ENCODE measurements at regions not wholly inside any gene's neighbourhood (a gene's known extent, or its start where the extent isn't known, plus 50 kb on each side); places are given as distances from the start of the nearest gene placed in this dataset.

DNA sequence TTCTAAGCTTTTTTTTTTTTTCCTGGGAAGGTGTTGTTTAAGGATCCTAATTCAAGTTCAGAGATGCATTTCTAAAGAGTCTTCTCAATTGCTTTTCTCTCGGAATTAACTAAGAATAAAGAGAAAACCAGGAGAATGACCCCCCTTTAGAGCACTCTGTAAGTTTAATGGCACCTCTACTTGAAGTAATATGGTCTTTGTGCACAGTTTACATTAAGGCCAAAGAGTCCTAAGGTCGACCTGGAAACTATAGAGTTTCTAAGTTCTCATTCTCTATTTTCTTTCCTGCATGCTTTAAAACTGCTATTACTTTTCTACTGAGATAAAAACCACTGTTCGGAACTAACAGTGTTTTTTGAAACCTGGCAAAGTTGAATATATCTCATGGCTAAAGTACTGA is 923.1 kb upstream of the CDH10 start:
- no peak for TF ChIP-seq POLR2A (IDR thresholded peaks at IDR 0.05)
- no peak for TF ChIP-seq EP300 (IDR thresholded peaks at IDR 0.05)
- TF ChIP-seq, protein P1, sequence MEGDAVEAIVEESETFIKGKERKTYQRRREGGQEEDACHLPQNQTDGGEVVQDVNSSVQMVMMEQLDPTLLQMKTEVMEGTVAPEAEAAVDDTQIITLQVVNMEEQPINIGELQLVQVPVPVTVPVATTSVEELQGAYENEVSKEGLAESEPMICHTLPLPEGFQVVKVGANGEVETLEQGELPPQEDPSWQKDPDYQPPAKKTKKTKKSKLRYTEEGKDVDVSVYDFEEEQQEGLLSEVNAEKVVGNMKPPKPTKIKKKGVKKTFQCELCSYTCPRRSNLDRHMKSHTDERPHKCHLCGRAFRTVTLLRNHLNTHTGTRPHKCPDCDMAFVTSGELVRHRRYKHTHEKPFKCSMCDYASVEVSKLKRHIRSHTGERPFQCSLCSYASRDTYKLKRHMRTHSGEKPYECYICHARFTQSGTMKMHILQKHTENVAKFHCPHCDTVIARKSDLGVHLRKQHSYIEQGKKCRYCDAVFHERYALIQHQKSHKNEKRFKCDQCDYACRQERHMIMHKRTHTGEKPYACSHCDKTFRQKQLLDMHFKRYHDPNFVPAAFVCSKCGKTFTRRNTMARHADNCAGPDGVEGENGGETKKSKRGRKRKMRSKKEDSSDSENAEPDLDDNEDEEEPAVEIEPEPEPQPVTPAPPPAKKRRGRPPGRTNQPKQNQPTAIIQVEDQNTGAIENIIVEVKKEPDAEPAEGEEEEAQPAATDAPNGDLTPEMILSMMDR (IDR thresholded peaks at IDR 0.05), result no peak
